GM18499 (cell line): ENCODE measurements at regions not wholly inside any gene's neighbourhood (a gene's known extent, or its start where the extent isn't known, plus 50 kb on each side); places are given as distances from the start of the nearest gene placed in this dataset.
"Not testable (repeated sequence)": the region's sequence is repeated elsewhere in the genome, so short reads cannot be mapped to it uniquely, and the experiment has no call there.

Experiments used
- ATAC-seq: cut with Tn5 transposase; IDR thresholded peaks from one replicate; pipeline ENCODE4 v1.9.1; 2021; ENCODE audit warnings: moderate number of reproducible peaks; ENCODE audit not compliant: insufficient read depth, unreplicated experiment

GRCh38 chr12:97784904-97785303 lies 322.3 kb downstream of the RMST start:
- ATAC-seq: no peak

DNA sequence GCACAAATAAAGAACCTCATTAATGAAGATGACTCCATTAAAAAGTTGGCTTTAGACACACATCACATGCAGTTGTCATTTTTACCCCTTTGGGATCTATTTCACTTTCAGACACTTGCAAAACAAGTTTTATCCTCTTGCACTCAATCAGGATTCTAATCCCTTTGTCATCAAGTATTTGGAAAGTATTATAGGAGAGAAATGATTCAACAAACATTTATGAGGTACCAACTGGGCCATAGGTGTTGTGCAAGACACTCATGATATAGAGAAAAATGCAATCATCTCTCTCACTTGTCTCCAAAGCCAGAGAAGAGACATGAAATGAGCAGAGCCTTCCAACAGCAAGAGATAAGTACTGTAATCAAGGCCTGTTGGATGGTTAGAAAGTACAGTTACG lies 327.7 kb downstream of the RMST start:
- ATAC-seq: no peak

DNA sequence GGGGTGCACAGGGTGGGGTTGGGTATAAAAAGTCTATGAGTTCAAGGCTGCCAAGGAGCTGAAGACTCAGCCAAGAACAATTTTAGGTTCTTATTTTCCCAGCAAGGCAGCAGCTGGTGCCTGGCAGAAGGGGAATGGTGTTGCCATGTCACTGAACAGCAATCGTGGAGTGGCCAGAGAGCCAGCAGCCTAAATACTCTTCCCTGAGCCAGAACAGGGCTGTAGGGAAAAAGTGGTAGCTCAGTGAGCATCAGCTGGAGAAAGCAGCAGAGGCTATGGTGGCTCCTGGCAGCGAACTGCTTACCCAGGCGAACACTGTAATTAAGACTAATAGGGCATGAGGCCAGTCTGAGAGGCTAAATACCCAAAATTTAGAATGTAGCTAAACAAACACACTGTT lies 334.9 kb downstream of the RMST start:
- ATAC-seq: no peak

DNA sequence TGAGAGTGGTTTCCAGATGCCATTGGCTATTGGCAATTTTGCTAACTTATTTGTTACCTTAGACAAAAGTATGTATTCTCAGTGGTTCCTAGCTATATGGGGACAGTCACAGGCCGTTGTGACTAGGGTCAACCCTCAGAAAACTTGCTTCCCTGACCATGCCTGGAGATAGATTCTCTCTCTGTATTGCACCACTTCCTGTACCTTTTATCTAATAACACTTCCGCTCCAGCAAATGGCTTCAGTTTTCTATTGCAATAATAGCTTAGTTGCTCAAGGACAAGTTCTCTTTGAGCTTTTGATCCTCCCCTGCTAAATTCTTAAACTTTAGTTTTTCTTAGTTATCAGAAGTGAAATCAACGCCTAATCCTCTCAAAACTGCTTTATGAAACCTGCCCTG lies 338.0 kb downstream of the RMST start:
- ATAC-seq: no peak

DNA sequence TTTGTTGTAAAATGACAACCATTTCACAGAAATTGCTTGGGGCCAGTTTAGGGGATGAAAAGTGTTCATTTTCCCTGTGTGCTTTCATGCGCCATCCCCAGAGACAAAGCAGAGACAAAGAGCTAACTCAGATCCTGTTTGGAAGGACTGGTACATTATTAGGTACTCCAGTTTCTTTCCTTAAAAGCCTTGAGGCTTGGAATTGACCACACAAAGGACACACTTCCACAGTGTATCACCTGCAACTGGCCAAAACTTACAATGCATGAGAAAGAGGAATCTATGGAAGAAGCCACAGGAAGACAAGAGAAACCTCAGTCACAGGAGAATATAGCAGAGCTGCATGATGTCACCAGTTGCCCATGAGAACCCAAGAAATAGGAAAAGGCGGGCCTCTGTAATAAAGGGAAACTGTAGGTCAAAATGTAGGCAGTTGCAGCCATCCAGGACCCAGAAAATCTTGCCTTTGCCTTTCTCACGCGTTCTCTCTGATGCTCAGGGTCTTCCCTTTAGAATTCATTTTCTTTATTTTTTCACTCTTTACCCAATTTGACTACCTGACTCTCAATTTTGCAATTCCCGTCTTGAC lies 339.0 kb downstream of the RMST start:
- ATAC-seq: no peak

DNA sequence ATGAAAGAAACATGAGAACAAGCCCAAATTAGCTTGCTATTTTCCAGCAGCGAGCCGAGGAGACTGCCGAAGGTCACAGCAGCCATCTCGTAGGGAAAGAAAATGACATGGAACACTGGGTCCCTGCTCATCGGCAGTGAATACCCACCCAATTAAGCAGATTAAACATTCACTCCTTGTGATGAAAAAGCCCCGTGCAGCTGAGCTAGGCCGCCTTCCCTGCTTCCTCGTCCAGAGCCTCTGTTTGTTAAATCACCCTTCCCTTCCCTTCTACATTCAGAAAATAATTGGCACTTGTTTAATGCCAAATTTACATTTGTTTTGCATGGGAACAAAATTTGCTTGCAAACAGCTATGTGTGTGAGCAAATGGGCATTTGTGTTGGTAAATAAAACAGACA lies 342.5 kb downstream of the RMST start:
- ATAC-seq: no peak

DNA sequence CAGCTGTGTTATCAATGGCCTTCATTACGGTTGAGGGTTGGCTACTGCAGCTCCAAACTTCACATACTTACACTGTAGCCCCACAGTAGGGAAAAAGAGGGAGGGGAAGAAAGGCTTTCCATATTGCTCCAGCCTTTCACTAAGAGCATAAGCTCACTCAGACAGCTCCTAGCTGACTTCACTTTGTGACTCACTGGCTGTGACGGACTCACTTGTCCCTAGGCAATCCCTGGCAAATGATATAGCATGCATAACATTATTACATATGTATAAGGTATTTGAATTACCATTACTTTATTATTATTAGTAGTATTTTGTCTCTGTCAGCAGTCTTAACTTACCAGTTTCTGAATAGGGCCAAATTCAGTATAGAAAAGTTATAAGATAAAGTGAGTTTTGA lies 350.7 kb downstream of the RMST start:
- ATAC-seq: no peak

DNA sequence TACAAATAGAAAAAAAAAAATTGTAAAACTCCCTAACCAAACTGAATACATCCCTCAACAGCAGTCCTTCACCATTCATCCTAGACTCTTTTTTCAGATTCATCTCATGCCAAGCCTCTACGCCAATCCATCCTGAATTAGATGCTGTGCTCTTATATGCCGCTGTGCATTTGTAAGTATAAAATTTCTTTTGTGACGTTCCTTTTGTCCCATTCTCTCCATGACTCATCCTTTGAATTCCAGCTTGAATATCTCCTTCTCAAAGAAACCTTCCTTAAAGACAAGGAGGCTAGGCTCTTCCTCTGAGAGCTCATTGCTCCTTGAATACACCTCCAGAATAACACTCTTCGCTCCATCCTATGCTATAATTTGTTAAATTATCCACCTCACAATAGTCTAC lies 359.2 kb downstream of the RMST start:
- no peak for ATAC-seq

DNA sequence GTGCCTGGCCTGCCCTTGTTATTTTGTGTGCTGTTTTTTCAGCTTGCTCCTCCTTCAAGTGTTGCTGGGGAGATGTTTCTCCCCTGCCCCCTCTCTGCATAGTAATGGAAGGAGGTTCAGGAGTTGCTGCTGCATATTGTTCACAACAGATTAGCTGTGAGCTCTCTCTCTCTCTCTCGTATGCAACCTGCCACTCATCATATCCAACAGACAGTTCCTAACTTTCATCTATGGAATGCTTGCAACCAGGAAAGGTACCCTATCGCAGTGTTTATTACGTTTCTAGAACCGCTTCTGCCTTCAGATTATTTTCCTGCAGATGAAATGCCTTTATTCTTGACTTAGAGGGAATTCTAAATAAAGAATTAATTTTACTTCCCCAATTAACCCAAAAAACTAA lies 372.9 kb downstream of the RMST start:
- ATAC-seq: no peak

DNA sequence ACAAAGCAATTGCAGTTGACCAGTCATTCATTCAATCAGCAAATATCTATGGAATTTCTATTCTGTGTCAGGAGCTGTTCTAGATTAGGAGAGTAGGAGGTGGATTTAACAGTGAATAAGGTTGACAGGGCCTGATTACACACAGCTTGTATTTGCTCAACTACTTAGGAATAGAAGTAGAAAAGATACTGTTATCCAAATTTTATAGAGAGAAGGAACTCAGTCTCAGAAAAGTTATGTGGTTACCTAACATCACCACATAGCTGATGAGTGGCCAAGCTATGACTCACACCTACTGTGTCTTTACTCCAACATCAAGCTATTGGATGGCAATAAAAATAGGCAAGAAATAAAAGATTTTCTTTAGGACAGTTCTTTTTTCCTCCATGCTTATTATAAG lies 374.8 kb downstream of the RMST start:
- ATAC-seq: no peak

- ATAC-seq: no peak
These were observed 385.4 kb downstream of the RMST start for GRCh38 chr12:97848051-97848450.

GRCh38 chr12:97854477-97854876 lies 391.9 kb downstream of the RMST start:
- no peak for ATAC-seq

- no peak for ATAC-seq
These were observed 399.5 kb downstream of the RMST start for GRCh38 chr12:97862072-97862471.

- ATAC-seq: no peak
These were observed 412.5 kb downstream of the RMST start for GRCh38 chr12:97875064-97875463.

- ATAC-seq: no peak
These were observed 414.2 kb downstream of the RMST start for GRCh38 chr12:97876780-97877179.

- ATAC-seq: no peak
These were observed 414.8 kb downstream of the RMST start for GRCh38 chr12:97877404-97877803.

DNA sequence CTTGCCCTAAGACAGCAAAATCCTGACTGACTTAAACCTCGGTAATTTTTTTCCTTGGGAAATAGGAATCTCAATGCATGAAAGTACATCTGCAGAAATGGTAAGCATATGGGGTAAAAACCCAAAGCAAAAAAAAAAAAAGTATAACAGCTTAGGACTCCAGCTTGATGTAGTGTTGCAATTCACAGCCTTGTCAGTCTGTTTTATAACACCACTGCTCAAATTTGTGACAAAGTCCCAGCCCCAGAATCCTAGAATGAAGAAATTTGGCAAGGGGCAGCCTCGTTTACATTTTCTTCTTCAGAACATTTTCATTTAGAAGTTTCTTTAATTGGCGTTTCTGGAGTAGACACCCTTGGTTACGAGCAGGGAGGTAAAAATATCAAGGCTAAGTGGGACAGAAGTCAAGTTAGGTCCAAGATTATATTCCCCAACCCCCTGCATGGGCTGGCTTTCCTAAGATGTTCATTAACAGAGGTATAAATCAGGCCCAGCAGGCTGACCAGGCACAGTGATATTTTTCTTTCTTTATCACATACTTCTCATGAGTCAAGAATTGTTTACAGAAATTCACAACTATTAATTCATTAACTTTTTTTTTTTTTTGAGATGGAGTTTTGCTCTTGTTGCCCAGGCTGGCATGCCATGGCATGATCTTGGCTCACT lies 424.0 kb downstream of the RMST start:
- ATAC-seq: no peak

DNA sequence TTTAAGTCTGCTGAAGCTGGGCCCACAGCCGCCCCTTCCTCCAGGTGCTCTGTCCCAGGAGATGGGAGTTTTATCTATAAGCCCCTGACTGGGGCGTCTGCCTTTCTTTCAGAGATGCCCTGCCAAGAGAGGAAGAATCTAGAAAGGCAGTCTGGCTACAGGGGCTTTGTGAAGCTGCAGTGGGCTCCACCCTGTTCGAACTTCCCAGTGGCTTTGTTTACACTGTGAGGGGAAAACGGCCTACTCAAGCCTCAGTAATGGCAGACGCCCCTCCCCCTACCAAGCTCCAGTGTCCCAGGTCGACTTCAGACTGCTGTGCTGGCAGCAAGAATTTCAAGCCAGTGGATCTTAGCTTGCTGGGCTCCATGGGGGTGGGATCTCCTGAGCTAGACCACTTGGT lies 435.3 kb downstream of the RMST start:
- not testable (repeated sequence) for ATAC-seq

GRCh38 chr12:97899529-97899928 lies 436.9 kb downstream of the RMST start:
- no peak for ATAC-seq

GRCh38 chr12:97899956-97900355 lies 437.4 kb downstream of the RMST start:
- ATAC-seq: no peak

GRCh38 chr12:97903356-97903755 lies 440.8 kb downstream of the RMST start:
- no peak for ATAC-seq

DNA sequence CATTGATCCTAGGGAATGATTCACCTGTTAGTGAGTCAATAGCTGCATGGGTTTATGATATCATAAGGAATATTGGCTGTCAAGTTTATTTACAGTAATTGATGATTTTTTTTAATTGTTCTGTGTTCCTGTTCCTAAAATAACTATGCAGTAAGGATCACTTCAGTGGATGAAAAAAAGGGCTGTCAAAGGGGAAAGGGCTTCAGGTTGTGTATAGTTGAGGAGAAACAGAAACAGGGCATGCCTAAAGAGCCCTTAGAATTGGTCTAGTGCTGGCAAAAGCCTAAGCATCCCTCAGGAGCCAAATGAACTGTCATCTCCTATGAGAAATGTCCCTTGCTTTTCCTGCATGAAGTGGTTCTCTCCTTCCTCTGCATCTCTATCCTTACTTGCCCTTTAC lies 444.9 kb downstream of the RMST start:
- no peak for ATAC-seq
